HEK293 (cell line): ENCODE measurements at regions not wholly inside any gene's neighbourhood (a gene's known extent, or its start where the extent isn't known, plus 50 kb on each side); places are given as distances from the start of the nearest gene placed in this dataset.

Source experiments
- ELK4 ChIP-seq: IDR thresholded peaks from 2 replicates; pipeline ENCODE4 v1.6.1; 2011; ENCODE audit warnings: mild to moderate bottlenecking, low read depth, low read length, borderline replicate concordance
- GLIS2 ChIP-seq: fragments of 450-650 bp; formaldehyde crosslinking; IDR thresholded peaks from 2 replicates; pipeline ENCODE4 v1.5.1; 2016; ENCODE audit warnings: missing biosample characterization, missing genetic modification characterization
- HOXD13 ChIP-seq: sonication (generic); formaldehyde crosslinking; IDR thresholded peaks from 2 replicates; pipeline ENCODE4 v1.8.0; 2022; ENCODE audit warnings: missing genetic modification reagents, borderline replicate concordance
- IKZF3 ChIP-seq: fragments of 450-650 bp; IDR thresholded peaks from 2 replicates; pipeline ENCODE4 v1.5.0; 2018; ENCODE audit warnings: missing biosample characterization, mild to moderate bottlenecking, missing genetic modification characterization, moderate library complexity
- KLF10 ChIP-seq: fragments of 450-650 bp; IDR thresholded peaks from 2 replicates; pipeline ENCODE4 v1.5.1; 2018; ENCODE audit warnings: missing biosample characterization, mild to moderate bottlenecking, missing genetic modification characterization
- PRDM10 ChIP-seq: fragments of 450-650 bp; formaldehyde crosslinking; IDR thresholded peaks from 2 replicates; pipeline ENCODE4 v1.5.1; 2016; ENCODE audit warnings: missing biosample characterization, missing genetic modification characterization
- TRIM28 ChIP-seq: IDR thresholded peaks from 2 replicates; pipeline ENCODE4 v1.6.1; 2011; ENCODE audit warnings: low read length, control low read depth, borderline replicate concordance
- YY2 ChIP-seq: fragments of 450-650 bp; formaldehyde crosslinking; IDR thresholded peaks from 2 replicates; pipeline ENCODE4 v1.5.1; 2016; ENCODE audit warnings: missing biosample characterization, missing genetic modification characterization
- ZBTB48 ChIP-seq: fragments of 450-650 bp; formaldehyde crosslinking; IDR thresholded peaks from 2 replicates; pipeline ENCODE4 v1.5.1; 2016; ENCODE audit warnings: missing biosample characterization, missing genetic modification characterization
- ZNF169 ChIP-seq: fragments of 450-650 bp; formaldehyde crosslinking; IDR thresholded peaks from 2 replicates; pipeline ENCODE4 v1.5.1; 2016; ENCODE audit warnings: missing biosample characterization, missing genetic modification characterization
- ZNF23 ChIP-seq: fragments of 450-650 bp; formaldehyde crosslinking; IDR thresholded peaks from 2 replicates; pipeline ENCODE4 v1.5.1; 2016; ENCODE audit warnings: missing biosample characterization, missing genetic modification characterization, borderline replicate concordance
- ZNF335 ChIP-seq: fragments of 450-650 bp; formaldehyde crosslinking; conservative IDR thresholded peaks from 2 replicates; pipeline ENCODE4 v1.5.1; 2016; ENCODE audit warnings: missing biosample characterization, missing genetic modification characterization
- ZNF350 ChIP-seq: fragments of 450-650 bp; formaldehyde crosslinking; IDR thresholded peaks from 2 replicates; pipeline ENCODE4 v1.5.0; 2017; ENCODE audit warnings: missing biosample characterization, mild to moderate bottlenecking, missing genetic modification characterization
- ZNF513 ChIP-seq: fragments of 450-650 bp; IDR thresholded peaks from 2 replicates; pipeline ENCODE4 v1.5.1; 2018; ENCODE audit warnings: missing biosample characterization, missing genetic modification characterization
- ZNF600 ChIP-seq: fragments of 450-650 bp; formaldehyde crosslinking; IDR thresholded peaks from 2 replicates; pipeline ENCODE4 v1.5.1; 2016; ENCODE audit warnings: missing biosample characterization, missing genetic modification characterization
- ZNF629 ChIP-seq: fragments of 450-650 bp; formaldehyde crosslinking; IDR thresholded peaks from 2 replicates; pipeline ENCODE4 v1.5.1; 2017; ENCODE audit warnings: missing biosample characterization, missing genetic modification characterization
- ZNF645 ChIP-seq: fragments of 450-650 bp; formaldehyde crosslinking; IDR thresholded peaks from 2 replicates; pipeline ENCODE4; 2016; ENCODE audit warnings: missing biosample characterization, missing genetic modification characterization
- ZNF660 ChIP-seq: fragments of 450-650 bp; IDR thresholded peaks from 2 replicates; pipeline ENCODE4 v1.5.1; 2018; ENCODE audit warnings: missing biosample characterization, mild to moderate bottlenecking, missing genetic modification characterization
- ZNF707 ChIP-seq: fragments of 450-650 bp; formaldehyde crosslinking; IDR thresholded peaks from 2 replicates; pipeline ENCODE4 v1.5.1; 2016; ENCODE audit warnings: missing biosample characterization, missing genetic modification characterization
- ZNF776 ChIP-seq: fragments of 450-650 bp; formaldehyde crosslinking; IDR thresholded peaks from 2 replicates; pipeline ENCODE4 v1.5.0; 2017; ENCODE audit warnings: missing biosample characterization, missing genetic modification characterization, borderline replicate concordance
- ZNF785 ChIP-seq: fragments of 450-650 bp; formaldehyde crosslinking; IDR thresholded peaks from 2 replicates; pipeline ENCODE4 v1.5.1; 2016; ENCODE audit warnings: missing biosample characterization, missing genetic modification characterization
- ZNF830 ChIP-seq: fragments of 450-650 bp; IDR thresholded peaks from 2 replicates; pipeline ENCODE4 v1.5.0; 2018; ENCODE audit warnings: missing biosample characterization, missing genetic modification characterization, low read depth, mild to moderate bottlenecking, moderate library complexity
- TF ChIP-seq, protein P1 (sequence below): fragments of 450-650 bp; formaldehyde crosslinking; IDR thresholded peaks from 2 replicates; pipeline ENCODE4 v1.5.1; 2017; ENCODE audit warnings: missing biosample characterization, missing genetic modification characterization
- TF ChIP-seq, protein P2 (sequence below): fragments of 450-650 bp; formaldehyde crosslinking; IDR thresholded peaks from 2 replicates; pipeline ENCODE4 v1.5.1; 2016; ENCODE audit warnings: missing biosample characterization, missing genetic modification characterization
- TF ChIP-seq, protein P3 (sequence below): fragments of 450-650 bp; formaldehyde crosslinking; IDR thresholded peaks from 2 replicates; pipeline ENCODE4 v1.5.1; 2016; ENCODE audit warnings: missing biosample characterization, missing genetic modification characterization

- no peak for TF ChIP-seq ZNF335
- no peak for TF ChIP-seq KLF10
- no peak for TF ChIP-seq ZBTB48
- no peak for TF ChIP-seq ZNF776 (tag by site-specific recombination)
- no peak for TF ChIP-seq PRDM10 (tag by site-specific recombination)
- TF ChIP-seq ZNF660 (tag by site-specific recombination), result no peak; the same call in 1 of the 2 replicates
- TF ChIP-seq TRIM28, result peak; percentile 87; the same call in 1 of the 2 replicates
- TF ChIP-seq, protein P1, sequence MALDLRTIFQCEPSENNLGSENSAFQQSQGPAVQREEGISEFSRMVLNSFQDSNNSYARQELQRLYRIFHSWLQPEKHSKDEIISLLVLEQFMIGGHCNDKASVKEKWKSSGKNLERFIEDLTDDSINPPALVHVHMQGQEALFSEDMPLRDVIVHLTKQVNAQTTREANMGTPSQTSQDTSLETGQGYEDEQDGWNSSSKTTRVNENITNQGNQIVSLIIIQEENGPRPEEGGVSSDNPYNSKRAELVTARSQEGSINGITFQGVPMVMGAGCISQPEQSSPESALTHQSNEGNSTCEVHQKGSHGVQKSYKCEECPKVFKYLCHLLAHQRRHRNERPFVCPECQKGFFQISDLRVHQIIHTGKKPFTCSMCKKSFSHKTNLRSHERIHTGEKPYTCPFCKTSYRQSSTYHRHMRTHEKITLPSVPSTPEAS, result no peak
- peak; percentile 93; the same call in 1 of the 2 replicates for TF ChIP-seq HOXD13 (CRISPR knock-in tag)
- TF ChIP-seq, protein P2, sequence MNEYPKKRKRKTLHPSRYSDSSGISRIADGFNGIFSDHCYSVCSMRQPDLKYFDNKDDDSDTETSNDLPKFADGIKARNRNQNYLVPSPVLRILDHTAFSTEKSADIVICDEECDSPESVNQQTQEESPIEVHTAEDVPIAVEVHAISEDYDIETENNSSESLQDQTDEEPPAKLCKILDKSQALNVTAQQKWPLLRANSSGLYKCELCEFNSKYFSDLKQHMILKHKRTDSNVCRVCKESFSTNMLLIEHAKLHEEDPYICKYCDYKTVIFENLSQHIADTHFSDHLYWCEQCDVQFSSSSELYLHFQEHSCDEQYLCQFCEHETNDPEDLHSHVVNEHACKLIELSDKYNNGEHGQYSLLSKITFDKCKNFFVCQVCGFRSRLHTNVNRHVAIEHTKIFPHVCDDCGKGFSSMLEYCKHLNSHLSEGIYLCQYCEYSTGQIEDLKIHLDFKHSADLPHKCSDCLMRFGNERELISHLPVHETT (tag by site-specific recombination), result no peak
- 0 out of 2 replicates have a peak, but pooled peaks have one; percentile 20 for TF ChIP-seq ZNF629
- TF ChIP-seq, protein P3, sequence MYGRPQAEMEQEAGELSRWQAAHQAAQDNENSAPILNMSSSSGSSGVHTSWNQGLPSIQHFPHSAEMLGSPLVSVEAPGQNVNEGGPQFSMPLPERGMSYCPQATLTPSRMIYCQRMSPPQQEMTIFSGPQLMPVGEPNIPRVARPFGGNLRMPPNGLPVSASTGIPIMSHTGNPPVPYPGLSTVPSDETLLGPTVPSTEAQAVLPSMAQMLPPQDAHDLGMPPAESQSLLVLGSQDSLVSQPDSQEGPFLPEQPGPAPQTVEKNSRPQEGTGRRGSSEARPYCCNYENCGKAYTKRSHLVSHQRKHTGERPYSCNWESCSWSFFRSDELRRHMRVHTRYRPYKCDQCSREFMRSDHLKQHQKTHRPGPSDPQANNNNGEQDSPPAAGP (tag by site-specific recombination), result no peak
- TF ChIP-seq ZNF169 (tag by site-specific recombination), result no peak
- TF ChIP-seq ZNF600 (tag by site-specific recombination), result no peak
- TF ChIP-seq ZNF645, result no peak
- no peak for TF ChIP-seq ZNF830
- no peak for TF ChIP-seq ZNF513 (tag by site-specific recombination)
- TF ChIP-seq ZNF350 (tag by site-specific recombination), result no peak
- TF ChIP-seq YY2 (tag by site-specific recombination), result no peak
- TF ChIP-seq GLIS2, result no peak
- TF ChIP-seq IKZF3 (tag by site-specific recombination), result peak; percentile 80
- no peak for TF ChIP-seq ZNF785 (tag by site-specific recombination)
- no peak for TF ChIP-seq ZNF23 (tag by site-specific recombination)
- TF ChIP-seq ZNF707 (tag by site-specific recombination), result no peak
- TF ChIP-seq ELK4, result no peak
Measured at GRCh38 chr3:171967137-171967783, 72.1 kb upstream of the FNDC3B start (continued).
